ENCODE measurements at regions not wholly inside any gene's neighbourhood (a gene's known extent, or its start where the extent isn't known, plus 50 kb on each side); places are given as distances from the start of the nearest gene placed in this dataset.

- no peak for TF ChIP-seq FOXM1 (IDR thresholded peaks at IDR 0.05; ENCODE audit: borderline replicate concordance)
- TF ChIP-seq NFRKB (IDR thresholded peaks at IDR 0.05): no peak
- TF ChIP-seq ZNF384 (IDR thresholded peaks at IDR 0.05): no peak
- no peak for TF ChIP-seq L3MBTL2 (conservative IDR thresholded peaks at IDR 0.05)
Observed at GRCh38 chr7:113373863-113374262, 255.5 kb upstream of the SMIM30 start.

Data from HEK293T (cell line).